ENCODE measurements at regions not wholly inside any gene's neighbourhood (a gene's known extent, or its start where the extent isn't known, plus 50 kb on each side); places are given as distances from the start of the nearest gene placed in this dataset.

GRCh38 chr18:45163871-45164270, 451.4 kb upstream of the SLC14A2 start:
- TF ChIP-seq CTCF (IDR thresholded peaks at IDR 0.05) (no peak), POLR2A (IDR thresholded peaks at IDR 0.05) (no peak)

Measured in right lobe of liver (tissue), 4 donors.